ENCODE measurements at regions not wholly inside any gene's neighbourhood (a gene's known extent, or its start where the extent isn't known, plus 50 kb on each side); places are given as distances from the start of the nearest gene placed in this dataset.
A peak's percentile ranks its signal among the peaks of the same experiment; 100 is the strongest.

- H3K27me3 Mint-ChIP-seq: peaks cover 25% of the 10 kb centered on the region
- H3K4me1 Mint-ChIP-seq (ENCODE audit: low read depth): peaks cover 42% of the 10 kb centered on the region
- ChIA-PET CTCF (interaction anchor here (1.4 to 2.4 kb wide), 3 partner anchors 24 to 111 kb away, joined by 3 to 10 read pairs (median 4); partner anchors contain the start of gene CCR1), POLR2A (no interaction called here)
- intact Hi-C loops (cut with micrococcal nuclease): no loop called here
- TF ChIP-seq CTCF (IDR thresholded peaks at IDR 0.05): no peak
- ATAC-seq (no peak), DNase-seq (peak; percentile 45)
- H3K27ac Mint-ChIP-seq: no peak overlapping the region
- no peak overlapping the region for H3K4me3 Mint-ChIP-seq
- peaks cover 12% of the 10 kb centered on the region for H3K9me3 Mint-ChIP-seq
- H3K36me3 Mint-ChIP-seq (ENCODE audit: low read depth): peaks cover 6% of the 10 kb centered on the region
Measured at GRCh38 chr3:46102059-46102779, 74.9 kb upstream of the XCR1 start.

GRCh38 chr3:46100812-46101211, 73.5 kb upstream of the XCR1 start:
- peaks cover 6% of the 10 kb centered on the region for H3K36me3 Mint-ChIP-seq (ENCODE audit: low read depth)
- intact Hi-C loops (cut with micrococcal nuclease): no loop called here
- no peak overlapping the region for H3K4me3 Mint-ChIP-seq
- no peak overlapping the region for H3K27ac Mint-ChIP-seq
- DNase-seq: no peak
- H3K4me1 Mint-ChIP-seq (ENCODE audit: low read depth): peaks cover 49% of the 10 kb centered on the region
- POLR2A ChIA-PET: interaction anchor here (0.6 to 1.4 kb wide), 4 partner anchors 16 to 143 kb away, joined by 3 read pairs; partner anchors contain the start of gene CCR1
- CTCF ChIA-PET: interaction anchor here (1.2 to 2.4 kb wide), 3 partner anchors 107 to 124 kb away, joined by 3 to 10 read pairs (median 4); partner anchors contain the start of gene CCR1
- ATAC-seq: no peak
- peaks cover 12% of the 10 kb centered on the region for H3K9me3 Mint-ChIP-seq
- peaks cover 18% of the 10 kb centered on the region for H3K27me3 Mint-ChIP-seq
- no peak for TF ChIP-seq CTCF (IDR thresholded peaks at IDR 0.05)

- peaks cover 6% of the 10 kb centered on the region for H3K36me3 Mint-ChIP-seq (ENCODE audit: low read depth)
Measured at GRCh38 chr3:46098319-46098761, 71.1 kb upstream of the XCR1 start.

GRCh38 chr3:46097691-46098241, 70.5 kb upstream of the XCR1 start:
- Mint-ChIP-seq H3K4me1 (ENCODE audit: low read depth) (peaks cover 42% of the 10 kb centered on the region), H3K27ac (peak overlapping the region; percentile 87), H3K27me3 (peaks cover 25% of the 10 kb centered on the region), H3K36me3 (ENCODE audit: low read depth) (peaks cover 6% of the 10 kb centered on the region), H3K9me3 (peaks cover 12% of the 10 kb centered on the region), H3K4me3 (peak overlapping the region; percentile 10)
- ChIA-PET POLR2A (interaction anchor here (0.7 to 1.5 kb wide), 4 partner anchors 100 to 271 kb away, joined by 3 read pairs; partner anchors contain the start of gene CCR1), CTCF (interaction anchor here (0.7 to 6.2 kb wide), 12 partner anchors 18 to 280 kb away, joined by 3 to 37 read pairs (median 5); partner anchors contain the start of genes CCR1, CCR5 and CXCR6)
- ATAC-seq: peak; percentile 83
- DNase-seq: peak; percentile 76
- TF ChIP-seq CTCF (IDR thresholded peaks at IDR 0.05): no peak
- intact Hi-C loops (cut with micrococcal nuclease): loop anchor here (5.0 kb wide), 3 partner anchors 110 to 275 kb away; partner anchors contain the start of genes CCR1 and CCR5

More at GRCh38 chr3:46098319-46098761, 71.1 kb upstream of the XCR1 start:
- ChIA-PET POLR2A (interaction anchor here (0.7 to 1.5 kb wide), 4 partner anchors 100 to 270 kb away, joined by 3 read pairs; partner anchors contain the start of gene CCR1), CTCF (interaction anchor here (0.7 to 6.2 kb wide), 13 partner anchors 11 to 280 kb away, joined by 3 to 37 read pairs (median 5); partner anchors contain the start of genes CCR1, CCR5 and CXCR6)
- Mint-ChIP-seq H3K27ac (peak overlapping the region; percentile 87), H3K27me3 (peaks cover 25% of the 10 kb centered on the region), H3K4me1 (ENCODE audit: low read depth) (peaks cover 41% of the 10 kb centered on the region), H3K9me3 (peaks cover 12% of the 10 kb centered on the region), H3K4me3 (peak overlapping the region; percentile 10)
- ATAC-seq (peak; percentile 54), DNase-seq (peak; percentile 76)
- no peak for TF ChIP-seq CTCF (IDR thresholded peaks at IDR 0.05)
- intact Hi-C loops (cut with micrococcal nuclease): loop anchor here (5.0 kb wide), 3 partner anchors 109 to 274 kb away; partner anchors contain the start of genes CCR1 and CCR5
